T-helper 17 cell (primary cell): ENCODE measurements at regions not wholly inside any gene's neighbourhood (a gene's known extent, or its start where the extent isn't known, plus 50 kb on each side); places are given as distances from the start of the nearest gene placed in this dataset.
"Not testable (repeated sequence)": the region's sequence is repeated elsewhere in the genome, so short reads cannot be mapped to it uniquely, and the experiment has no call there.

Experiments used
- ATAC-seq: fragments of 150-1000 bp; cut with Tn5 transposase; 2 replicates; pipeline ENCODE4 v1.10.0; 2021; ENCODE audit warnings: mild to moderate bottlenecking, moderate library complexity
- DNase-seq, 3 donors: peaks; one replicate each; pipeline versions ENCODE4 v3.0.0 to v3.0.0-alpha.2; 2020 to 2021
- H3K9me3 ChIP-seq: one replicate; pipeline ENCODE4 v1.7.0; 2013; ENCODE audit warnings: low read length, mild to moderate bottlenecking; ENCODE audit not compliant: control insufficient read depth, poor library complexity, severe bottlenecking
- H3K27ac Mint-ChIP-seq: one replicate; pipeline ENCODE4 v1.8.0; 2022; ENCODE audit warnings: mild to moderate bottlenecking, moderate library complexity, mixed read lengths
- H3K27me3 Mint-ChIP-seq: one replicate; pipeline ENCODE4 v1.8.0; 2022; ENCODE audit warnings: mixed read lengths
- H3K36me3 Mint-ChIP-seq: one replicate; pipeline ENCODE4 v1.8.0; 2022; ENCODE audit warnings: low read depth, mixed read lengths
- H3K4me1 Mint-ChIP-seq: one replicate; pipeline ENCODE4 v1.8.0; 2022; ENCODE audit warnings: mild to moderate bottlenecking, mixed read lengths
- H3K4me3 Mint-ChIP-seq: one replicate; pipeline ENCODE4 v1.8.0; 2022; ENCODE audit warnings: mild to moderate bottlenecking, moderate library complexity, mixed read lengths

GRCh38 chr1:29685387-29685786 lies 449.1 kb downstream of the PTPRU start:
- Mint-ChIP-seq H3K4me1 (peaks cover 5% of the 10 kb centered on the region), H3K36me3 (no peaks in the 10 kb centered on the region), H3K27me3 (peaks cover 71% of the 10 kb centered on the region), H3K27ac (no peak overlapping the region), H3K4me3 (no peak overlapping the region)
- ATAC-seq = no peak
- no peak for DNase-seq
- no peaks in the 10 kb centered on the region for H3K9me3 ChIP-seq

GRCh38 chr1:29684141-29684540 lies 447.8 kb downstream of the PTPRU start:
- ATAC-seq (no peak), DNase-seq (no peak)
- H3K4me1 Mint-ChIP-seq = peaks cover 5% of the 10 kb centered on the region
- H3K4me3 Mint-ChIP-seq = no peak overlapping the region
- H3K27me3 Mint-ChIP-seq = peaks cover 63% of the 10 kb centered on the region
- H3K27ac Mint-ChIP-seq = no peak overlapping the region
- no peaks in the 10 kb centered on the region for H3K9me3 ChIP-seq
- no peaks in the 10 kb centered on the region for H3K36me3 Mint-ChIP-seq

- Mint-ChIP-seq H3K27me3 (peaks cover 59% of the 10 kb centered on the region), H3K4me1 (peaks cover 4% of the 10 kb centered on the region), H3K4me3 (no peak overlapping the region), H3K36me3 (no peaks in the 10 kb centered on the region), H3K27ac (no peak overlapping the region)
- no peaks in the 10 kb centered on the region for H3K9me3 ChIP-seq
- DNase-seq = no peak
- no peak for ATAC-seq
Measured at GRCh38 chr1:29683472-29683871, 447.1 kb downstream of the PTPRU start.

GRCh38 chr1:29682919-29683295 lies 446.6 kb downstream of the PTPRU start:
- ATAC-seq (no peak), DNase-seq (no peak)
- Mint-ChIP-seq H3K36me3 (no peaks in the 10 kb centered on the region), H3K27me3 (peaks cover 53% of the 10 kb centered on the region), H3K4me3 (no peak overlapping the region), H3K4me1 (no peaks in the 10 kb centered on the region), H3K27ac (no peak overlapping the region)
- H3K9me3 ChIP-seq = no peaks in the 10 kb centered on the region

- Mint-ChIP-seq H3K27ac (no peak overlapping the region), H3K27me3 (peaks cover 48% of the 10 kb centered on the region), H3K4me3 (no peak overlapping the region), H3K4me1 (no peaks in the 10 kb centered on the region), H3K36me3 (no peaks in the 10 kb centered on the region)
- DNase-seq (no peak), ATAC-seq (no peak)
- no peaks in the 10 kb centered on the region for H3K9me3 ChIP-seq
Measured at GRCh38 chr1:29682171-29682918, 446.0 kb downstream of the PTPRU start.

- not testable (repeated sequence) for H3K9me3 ChIP-seq, H3K4me3 Mint-ChIP-seq, H3K36me3 Mint-ChIP-seq, H3K27ac Mint-ChIP-seq, H3K4me1 Mint-ChIP-seq, ATAC-seq, DNase-seq
- H3K27me3 Mint-ChIP-seq = peaks cover 43% of the 10 kb centered on the region
Measured at GRCh38 chr1:29681416-29681815, 445.1 kb downstream of the PTPRU start.

GRCh38 chr1:29679828-29680558 lies 443.7 kb downstream of the PTPRU start:
- no peak overlapping the region for H3K27ac Mint-ChIP-seq
- no peak overlapping the region for H3K4me3 Mint-ChIP-seq
- DNase-seq (no peak), ATAC-seq (no peak)
- peaks cover 36% of the 10 kb centered on the region for H3K27me3 Mint-ChIP-seq
- H3K4me1 Mint-ChIP-seq = no peaks in the 10 kb centered on the region
- H3K9me3 ChIP-seq = no peaks in the 10 kb centered on the region
- H3K36me3 Mint-ChIP-seq = no peaks in the 10 kb centered on the region

- Mint-ChIP-seq H3K4me1 (no peaks in the 10 kb centered on the region), H3K36me3 (no peaks in the 10 kb centered on the region), H3K27me3 (peaks cover 29% of the 10 kb centered on the region), H3K27ac (no peak overlapping the region), H3K4me3 (no peak overlapping the region)
- no peaks in the 10 kb centered on the region for H3K9me3 ChIP-seq
- no peak for DNase-seq
- no peak for ATAC-seq
Measured at GRCh38 chr1:29679316-29679715, 443.0 kb downstream of the PTPRU start.

- Mint-ChIP-seq H3K4me3 (no peak overlapping the region), H3K27ac (no peak overlapping the region), H3K4me1 (no peaks in the 10 kb centered on the region), H3K27me3 (peaks cover 21% of the 10 kb centered on the region), H3K36me3 (no peaks in the 10 kb centered on the region)
- DNase-seq (no peak), ATAC-seq (no peak)
- H3K9me3 ChIP-seq = no peaks in the 10 kb centered on the region
Measured at GRCh38 chr1:29677028-29678024, 441.0 kb downstream of the PTPRU start.

GRCh38 chr1:29676496-29676895 lies 440.2 kb downstream of the PTPRU start:
- DNase-seq (no peak), ATAC-seq (no peak)
- Mint-ChIP-seq H3K4me1 (no peaks in the 10 kb centered on the region), H3K27ac (no peak overlapping the region), H3K27me3 (peaks cover 27% of the 10 kb centered on the region), H3K36me3 (no peaks in the 10 kb centered on the region), H3K4me3 (no peak overlapping the region)
- no peaks in the 10 kb centered on the region for H3K9me3 ChIP-seq

- H3K27me3 Mint-ChIP-seq = peaks cover 21% of the 10 kb centered on the region
- H3K4me3 Mint-ChIP-seq = no peak overlapping the region
- no peaks in the 10 kb centered on the region for H3K9me3 ChIP-seq
- H3K27ac Mint-ChIP-seq = no peak overlapping the region
- DNase-seq = no peak
- no peaks in the 10 kb centered on the region for H3K4me1 Mint-ChIP-seq
- ATAC-seq = no peak
- no peaks in the 10 kb centered on the region for H3K36me3 Mint-ChIP-seq
Measured at GRCh38 chr1:29675481-29676263, 439.4 kb downstream of the PTPRU start.

- DNase-seq = no peak
- H3K36me3 Mint-ChIP-seq = peaks cover 3% of the 10 kb centered on the region
- ATAC-seq = no peak
- peaks cover 26% of the 10 kb centered on the region for H3K27me3 Mint-ChIP-seq
- no peak overlapping the region for H3K27ac Mint-ChIP-seq
- no peaks in the 10 kb centered on the region for H3K4me1 Mint-ChIP-seq
- H3K9me3 ChIP-seq = no peaks in the 10 kb centered on the region
- no peak overlapping the region for H3K4me3 Mint-ChIP-seq
Measured at GRCh38 chr1:29674627-29675326, 438.5 kb downstream of the PTPRU start.
